HL-60 (cell line): ENCODE measurements at regions not wholly inside any gene's neighbourhood (a gene's known extent, or its start where the extent isn't known, plus 50 kb on each side); places are given as distances from the start of the nearest gene placed in this dataset.
"Not testable (repeated sequence)": the region's sequence is repeated elsewhere in the genome, so short reads cannot be mapped to it uniquely, and the experiment has no call there.

Experiments
- GABPA ChIP-seq: IDR thresholded peaks from 2 replicates; pipeline ENCODE4 v1.6.1; 2012; ENCODE audit warnings: low read depth
- POLR2AphosphoS5 ChIP-seq: IDR thresholded peaks from 2 replicates; pipeline ENCODE4 v1.6.1; 2012; ENCODE audit warnings: low read depth
- SPI1 ChIP-seq: IDR thresholded peaks from 2 replicates; pipeline ENCODE4 v1.6.1; 2012; ENCODE audit warnings: low read depth, mild to moderate bottlenecking, borderline replicate concordance
- TF ChIP-seq, protein P1 (sequence below): IDR thresholded peaks from one replicate; pipeline ENCODE4 v1.5.1; 2011; ENCODE audit warnings: low read length, control low read depth, inconsistent platforms; ENCODE audit not compliant: insufficient read depth
- TF ChIP-seq, protein P2 (sequence below): IDR thresholded peaks from 2 replicates; pipeline ENCODE4 v1.6.1; 2012; ENCODE audit warnings: low read depth; ENCODE audit not compliant: insufficient replicate concordance

DNA sequence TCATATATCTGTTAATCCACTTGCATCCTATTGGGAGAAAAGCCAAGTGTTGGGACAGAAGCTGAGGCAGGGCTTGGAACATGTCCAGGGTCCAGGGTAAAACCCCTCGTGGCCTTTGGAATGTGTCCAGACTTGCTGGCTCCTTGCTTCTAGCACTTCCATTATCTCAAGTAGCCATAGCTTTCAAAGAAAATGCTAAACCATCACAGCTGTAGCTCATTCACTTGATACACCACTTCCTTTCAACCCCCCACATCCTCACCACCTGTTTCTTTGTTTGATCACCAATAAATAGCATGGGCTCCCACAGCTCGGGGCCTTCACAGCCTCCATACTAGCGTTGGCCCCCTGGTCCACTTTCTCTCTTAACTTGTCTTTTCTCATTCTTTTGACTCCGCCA is 1101.9 kb downstream of the OTOL1 start:
- TF ChIP-seq, protein P1, sequence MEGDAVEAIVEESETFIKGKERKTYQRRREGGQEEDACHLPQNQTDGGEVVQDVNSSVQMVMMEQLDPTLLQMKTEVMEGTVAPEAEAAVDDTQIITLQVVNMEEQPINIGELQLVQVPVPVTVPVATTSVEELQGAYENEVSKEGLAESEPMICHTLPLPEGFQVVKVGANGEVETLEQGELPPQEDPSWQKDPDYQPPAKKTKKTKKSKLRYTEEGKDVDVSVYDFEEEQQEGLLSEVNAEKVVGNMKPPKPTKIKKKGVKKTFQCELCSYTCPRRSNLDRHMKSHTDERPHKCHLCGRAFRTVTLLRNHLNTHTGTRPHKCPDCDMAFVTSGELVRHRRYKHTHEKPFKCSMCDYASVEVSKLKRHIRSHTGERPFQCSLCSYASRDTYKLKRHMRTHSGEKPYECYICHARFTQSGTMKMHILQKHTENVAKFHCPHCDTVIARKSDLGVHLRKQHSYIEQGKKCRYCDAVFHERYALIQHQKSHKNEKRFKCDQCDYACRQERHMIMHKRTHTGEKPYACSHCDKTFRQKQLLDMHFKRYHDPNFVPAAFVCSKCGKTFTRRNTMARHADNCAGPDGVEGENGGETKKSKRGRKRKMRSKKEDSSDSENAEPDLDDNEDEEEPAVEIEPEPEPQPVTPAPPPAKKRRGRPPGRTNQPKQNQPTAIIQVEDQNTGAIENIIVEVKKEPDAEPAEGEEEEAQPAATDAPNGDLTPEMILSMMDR = not testable (repeated sequence)
- TF ChIP-seq POLR2AphosphoS5, GABPA, SPI1: not testable (repeated sequence)
- TF ChIP-seq, protein P2, sequence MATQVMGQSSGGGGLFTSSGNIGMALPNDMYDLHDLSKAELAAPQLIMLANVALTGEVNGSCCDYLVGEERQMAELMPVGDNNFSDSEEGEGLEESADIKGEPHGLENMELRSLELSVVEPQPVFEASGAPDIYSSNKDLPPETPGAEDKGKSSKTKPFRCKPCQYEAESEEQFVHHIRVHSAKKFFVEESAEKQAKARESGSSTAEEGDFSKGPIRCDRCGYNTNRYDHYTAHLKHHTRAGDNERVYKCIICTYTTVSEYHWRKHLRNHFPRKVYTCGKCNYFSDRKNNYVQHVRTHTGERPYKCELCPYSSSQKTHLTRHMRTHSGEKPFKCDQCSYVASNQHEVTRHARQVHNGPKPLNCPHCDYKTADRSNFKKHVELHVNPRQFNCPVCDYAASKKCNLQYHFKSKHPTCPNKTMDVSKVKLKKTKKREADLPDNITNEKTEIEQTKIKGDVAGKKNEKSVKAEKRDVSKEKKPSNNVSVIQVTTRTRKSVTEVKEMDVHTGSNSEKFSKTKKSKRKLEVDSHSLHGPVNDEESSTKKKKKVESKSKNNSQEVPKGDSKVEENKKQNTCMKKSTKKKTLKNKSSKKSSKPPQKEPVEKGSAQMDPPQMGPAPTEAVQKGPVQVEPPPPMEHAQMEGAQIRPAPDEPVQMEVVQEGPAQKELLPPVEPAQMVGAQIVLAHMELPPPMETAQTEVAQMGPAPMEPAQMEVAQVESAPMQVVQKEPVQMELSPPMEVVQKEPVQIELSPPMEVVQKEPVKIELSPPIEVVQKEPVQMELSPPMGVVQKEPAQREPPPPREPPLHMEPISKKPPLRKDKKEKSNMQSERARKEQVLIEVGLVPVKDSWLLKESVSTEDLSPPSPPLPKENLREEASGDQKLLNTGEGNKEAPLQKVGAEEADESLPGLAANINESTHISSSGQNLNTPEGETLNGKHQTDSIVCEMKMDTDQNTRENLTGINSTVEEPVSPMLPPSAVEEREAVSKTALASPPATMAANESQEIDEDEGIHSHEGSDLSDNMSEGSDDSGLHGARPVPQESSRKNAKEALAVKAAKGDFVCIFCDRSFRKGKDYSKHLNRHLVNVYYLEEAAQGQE = not testable (repeated sequence)
